ENCODE measurements at regions not wholly inside any gene's neighbourhood (a gene's known extent, or its start where the extent isn't known, plus 50 kb on each side); places are given as distances from the start of the nearest gene placed in this dataset.

GRCh38 chr2:206378835-206379234, 64.5 kb upstream of the ADAM23 start:
- TF ChIP-seq CTCF (IDR thresholded peaks at IDR 0.05): no peak
- TF ChIP-seq POLR2A (IDR thresholded peaks at IDR 0.05): no peak

All from adrenal gland (tissue), 5 donors.